GM23338 (cell line): ENCODE measurements at regions not wholly inside any gene's neighbourhood (a gene's known extent, or its start where the extent isn't known, plus 50 kb on each side); places are given as distances from the start of the nearest gene placed in this dataset.

ENCODE experiments used
- ATAC-seq: fragments of 200-7000 bp; cut with Tn5 transposase; 3 replicates; pipeline ENCODE4 v1.9.1; 2020
- DNase-seq: peaks from one replicate; pipeline ENCODE4 v3.0.0-alpha.2; 2015; ENCODE audit warnings: low spot score
- H2AFZ ChIP-seq: fragments of 200-600 bp; sonication (generic); 2 replicates; pipeline ENCODE4 v1.8.0; 2016; ENCODE audit warnings: antibody characterized with exemption, mild to moderate bottlenecking, moderate library complexity
- H3F3A ChIP-seq: fragments of 200-600 bp; sonication (generic); replicated peaks from 2 replicates; pipeline ENCODE4 v1.8.0; 2017; ENCODE audit warnings: antibody characterized with exemption, mixed run types, low read depth
- H3K27ac ChIP-seq: fragments of 200-600 bp; sonication (generic); 2 replicates; pipeline ENCODE4 v1.6.1; 2016; ENCODE audit warnings: low read depth
- H3K27me3 ChIP-seq: fragments of 200-600 bp; sonication (generic); 2 replicates; pipeline ENCODE4 v1.8.0; 2016; ENCODE audit warnings: mild to moderate bottlenecking, mixed run types, moderate library complexity; ENCODE audit not compliant: insufficient read depth
- H3K36me3 ChIP-seq: fragments of 200-600 bp; sonication (generic); 2 replicates; pipeline ENCODE4 v1.8.0; 2016; ENCODE audit warnings: mild to moderate bottlenecking; ENCODE audit not compliant: insufficient read depth
- H3K4me1 ChIP-seq: fragments of 200-600 bp; sonication (generic); 2 replicates; pipeline ENCODE4 v1.8.0; 2016; ENCODE audit warnings: mild to moderate bottlenecking, moderate library complexity; ENCODE audit not compliant: insufficient read depth
- H3K4me2 ChIP-seq: fragments of 200-600 bp; sonication (generic); 2 replicates; pipeline ENCODE4 v1.7.1; 2017; ENCODE audit warnings: mixed run types
- H3K4me3 ChIP-seq: fragments of 200-600 bp; sonication (generic); 2 replicates; pipeline ENCODE4 v1.6.1; 2016; ENCODE audit warnings: mixed run types
- H3K79me2 ChIP-seq: fragments of 200-600 bp; sonication (generic); replicated peaks from 2 replicates; pipeline ENCODE4 v1.8.0; 2017; ENCODE audit warnings: mild to moderate bottlenecking; ENCODE audit not compliant: insufficient read depth
- H3K9me2 ChIP-seq: fragments of 200-600 bp; sonication (generic); 2 replicates; pipeline ENCODE4 v1.8.0; 2017; ENCODE audit not compliant: insufficient read depth
- H4K20me1 ChIP-seq: fragments of 200-600 bp; sonication (generic); replicated peaks from 2 replicates; pipeline ENCODE4 v1.8.0; 2017; ENCODE audit warnings: mild to moderate bottlenecking; ENCODE audit not compliant: insufficient read depth
- H3K27ac Mint-ChIP-seq: 2 replicates; pipeline ENCODE4 v1.8.0; 2020; ENCODE audit warnings: inconsistent platforms, mild to moderate bottlenecking, moderate library complexity, mixed read lengths
- H3K27me3 Mint-ChIP-seq: 3 replicates; pipeline ENCODE4 v1.8.0; 2022; ENCODE audit warnings: low read depth, mild to moderate bottlenecking, moderate library complexity, mixed read lengths, inconsistent platforms; ENCODE audit not compliant: insufficient read depth, poor library complexity
- H3K36me3 Mint-ChIP-seq: 3 replicates; pipeline ENCODE4 v1.8.0; 2021; ENCODE audit warnings: low read depth, mild to moderate bottlenecking, inconsistent platforms, moderate library complexity, mixed read lengths
- H3K4me1 Mint-ChIP-seq: 3 replicates; pipeline ENCODE4 v1.8.0; 2020; ENCODE audit warnings: mild to moderate bottlenecking, inconsistent platforms, mixed read lengths
- H3K4me3 Mint-ChIP-seq: 3 replicates; pipeline ENCODE4 v1.8.0; 2021; ENCODE audit warnings: moderate library complexity, mild to moderate bottlenecking, inconsistent platforms, mixed read lengths
- H3K9me3 Mint-ChIP-seq: 3 replicates; pipeline ENCODE4 v1.8.0; 2020; ENCODE audit warnings: moderate library complexity, mild to moderate bottlenecking, inconsistent platforms, mixed read lengths
- EZH2 ChIP-seq: fragments of 200-600 bp; sonication (generic); IDR thresholded peaks from one replicate; pipeline ENCODE4 v1.8.0; 2017; ENCODE audit warnings: antibody characterized with exemption, mild to moderate bottlenecking, low read depth; ENCODE audit not compliant: unreplicated experiment
- NANOG ChIP-seq: IDR thresholded peaks from 2 replicates; pipeline ENCODE4 v1.6.1; 2016; ENCODE audit warnings: antibody characterized with exemption, borderline replicate concordance
- POLR2AphosphoS5 ChIP-seq: IDR thresholded peaks from 2 replicates; pipeline ENCODE4 v1.6.1; 2016; ENCODE audit warnings: antibody characterized with exemption, low read depth
- STAT1 ChIP-seq: IDR thresholded peaks from one replicate; pipeline ENCODE4 v1.6.1; 2016; ENCODE audit warnings: antibody characterized with exemption; ENCODE audit not compliant: unreplicated experiment
- ZNF114 ChIP-seq: fragments of 250-450 bp; sonication (Bioruptor Pico); IDR thresholded peaks from 2 replicates; pipeline ENCODE4 v1.5.0; 2020; ENCODE audit warnings: mild to moderate bottlenecking, moderate library complexity
- ZNF331 ChIP-seq: fragments of 250-450 bp; sonication (Bioruptor Pico); IDR thresholded peaks from 2 replicates; pipeline ENCODE4 v1.5.0; 2020; ENCODE audit warnings: low read depth, mild to moderate bottlenecking, moderate library complexity
- TF ChIP-seq, protein P1 (sequence below): fragments of 250-450 bp; sonication (Bioruptor Pico); IDR thresholded peaks from 2 replicates; pipeline ENCODE4 v1.5.0; 2020; ENCODE audit warnings: mild to moderate bottlenecking, moderate library complexity
- TF ChIP-seq, protein P2 (sequence below): IDR thresholded peaks from 2 replicates; pipeline ENCODE4 v1.6.1; 2016; ENCODE audit warnings: antibody characterized with exemption
- TF ChIP-seq, protein P3 (sequence below): IDR thresholded peaks from one replicate; pipeline ENCODE4 v1.6.1; 2018; ENCODE audit warnings: antibody characterized with exemption; ENCODE audit not compliant: unreplicated experiment

DNA sequence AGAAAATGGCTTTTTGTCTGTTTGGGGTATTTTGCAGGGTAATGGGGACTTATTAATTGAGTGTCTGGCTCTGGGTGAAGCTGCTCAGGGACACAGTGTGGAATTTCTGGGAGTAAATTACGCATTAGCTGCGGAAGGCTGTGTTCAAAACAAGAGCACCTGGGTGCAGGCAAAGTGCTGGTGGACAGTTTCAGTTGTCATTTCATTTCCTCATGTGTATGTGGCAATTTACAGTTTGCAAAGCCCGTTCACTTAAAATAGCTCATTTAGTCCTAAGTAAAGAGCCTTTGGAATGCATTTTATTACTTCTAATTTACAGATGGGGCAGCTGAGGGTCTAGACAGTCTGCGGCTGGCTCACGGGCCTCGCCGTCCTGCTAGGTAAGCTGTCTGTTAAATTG is 546.8 kb downstream of the BCL11B start:
- Mint-ChIP-seq H3K4me3 (no peak overlapping the region), H3K9me3 (no peaks in the 10 kb centered on the region; the same call in 2 of the 3 replicates), H3K27me3 (no peaks in the 10 kb centered on the region), H3K27ac (no peak overlapping the region), H3K4me1 (peaks cover 7% of the 10 kb centered on the region), H3K36me3 (no peaks in the 10 kb centered on the region)
- peaks cover 21% of the 10 kb centered on the region for H3K9me2 ChIP-seq
- H3K79me2 ChIP-seq: no peaks in the 10 kb centered on the region
- H3K4me1 ChIP-seq: peaks cover 12% of the 10 kb centered on the region
- no peak for DNase-seq
- H3K27ac ChIP-seq: no peak overlapping the region
- H3K4me2 ChIP-seq: no peak overlapping the region
- H4K20me1 ChIP-seq: no peaks in the 10 kb centered on the region
- H2AFZ ChIP-seq: peak overlapping the region; percentile 9
- no peaks in the 10 kb centered on the region for H3K36me3 ChIP-seq
- H3K4me3 ChIP-seq: no peak overlapping the region
- H3K27me3 ChIP-seq: no peaks in the 10 kb centered on the region
- no peaks in the 10 kb centered on the region for H3F3A ChIP-seq
- TF ChIP-seq ZNF331 (CRISPR knock-in tag): no peak
- TF ChIP-seq, protein P1, sequence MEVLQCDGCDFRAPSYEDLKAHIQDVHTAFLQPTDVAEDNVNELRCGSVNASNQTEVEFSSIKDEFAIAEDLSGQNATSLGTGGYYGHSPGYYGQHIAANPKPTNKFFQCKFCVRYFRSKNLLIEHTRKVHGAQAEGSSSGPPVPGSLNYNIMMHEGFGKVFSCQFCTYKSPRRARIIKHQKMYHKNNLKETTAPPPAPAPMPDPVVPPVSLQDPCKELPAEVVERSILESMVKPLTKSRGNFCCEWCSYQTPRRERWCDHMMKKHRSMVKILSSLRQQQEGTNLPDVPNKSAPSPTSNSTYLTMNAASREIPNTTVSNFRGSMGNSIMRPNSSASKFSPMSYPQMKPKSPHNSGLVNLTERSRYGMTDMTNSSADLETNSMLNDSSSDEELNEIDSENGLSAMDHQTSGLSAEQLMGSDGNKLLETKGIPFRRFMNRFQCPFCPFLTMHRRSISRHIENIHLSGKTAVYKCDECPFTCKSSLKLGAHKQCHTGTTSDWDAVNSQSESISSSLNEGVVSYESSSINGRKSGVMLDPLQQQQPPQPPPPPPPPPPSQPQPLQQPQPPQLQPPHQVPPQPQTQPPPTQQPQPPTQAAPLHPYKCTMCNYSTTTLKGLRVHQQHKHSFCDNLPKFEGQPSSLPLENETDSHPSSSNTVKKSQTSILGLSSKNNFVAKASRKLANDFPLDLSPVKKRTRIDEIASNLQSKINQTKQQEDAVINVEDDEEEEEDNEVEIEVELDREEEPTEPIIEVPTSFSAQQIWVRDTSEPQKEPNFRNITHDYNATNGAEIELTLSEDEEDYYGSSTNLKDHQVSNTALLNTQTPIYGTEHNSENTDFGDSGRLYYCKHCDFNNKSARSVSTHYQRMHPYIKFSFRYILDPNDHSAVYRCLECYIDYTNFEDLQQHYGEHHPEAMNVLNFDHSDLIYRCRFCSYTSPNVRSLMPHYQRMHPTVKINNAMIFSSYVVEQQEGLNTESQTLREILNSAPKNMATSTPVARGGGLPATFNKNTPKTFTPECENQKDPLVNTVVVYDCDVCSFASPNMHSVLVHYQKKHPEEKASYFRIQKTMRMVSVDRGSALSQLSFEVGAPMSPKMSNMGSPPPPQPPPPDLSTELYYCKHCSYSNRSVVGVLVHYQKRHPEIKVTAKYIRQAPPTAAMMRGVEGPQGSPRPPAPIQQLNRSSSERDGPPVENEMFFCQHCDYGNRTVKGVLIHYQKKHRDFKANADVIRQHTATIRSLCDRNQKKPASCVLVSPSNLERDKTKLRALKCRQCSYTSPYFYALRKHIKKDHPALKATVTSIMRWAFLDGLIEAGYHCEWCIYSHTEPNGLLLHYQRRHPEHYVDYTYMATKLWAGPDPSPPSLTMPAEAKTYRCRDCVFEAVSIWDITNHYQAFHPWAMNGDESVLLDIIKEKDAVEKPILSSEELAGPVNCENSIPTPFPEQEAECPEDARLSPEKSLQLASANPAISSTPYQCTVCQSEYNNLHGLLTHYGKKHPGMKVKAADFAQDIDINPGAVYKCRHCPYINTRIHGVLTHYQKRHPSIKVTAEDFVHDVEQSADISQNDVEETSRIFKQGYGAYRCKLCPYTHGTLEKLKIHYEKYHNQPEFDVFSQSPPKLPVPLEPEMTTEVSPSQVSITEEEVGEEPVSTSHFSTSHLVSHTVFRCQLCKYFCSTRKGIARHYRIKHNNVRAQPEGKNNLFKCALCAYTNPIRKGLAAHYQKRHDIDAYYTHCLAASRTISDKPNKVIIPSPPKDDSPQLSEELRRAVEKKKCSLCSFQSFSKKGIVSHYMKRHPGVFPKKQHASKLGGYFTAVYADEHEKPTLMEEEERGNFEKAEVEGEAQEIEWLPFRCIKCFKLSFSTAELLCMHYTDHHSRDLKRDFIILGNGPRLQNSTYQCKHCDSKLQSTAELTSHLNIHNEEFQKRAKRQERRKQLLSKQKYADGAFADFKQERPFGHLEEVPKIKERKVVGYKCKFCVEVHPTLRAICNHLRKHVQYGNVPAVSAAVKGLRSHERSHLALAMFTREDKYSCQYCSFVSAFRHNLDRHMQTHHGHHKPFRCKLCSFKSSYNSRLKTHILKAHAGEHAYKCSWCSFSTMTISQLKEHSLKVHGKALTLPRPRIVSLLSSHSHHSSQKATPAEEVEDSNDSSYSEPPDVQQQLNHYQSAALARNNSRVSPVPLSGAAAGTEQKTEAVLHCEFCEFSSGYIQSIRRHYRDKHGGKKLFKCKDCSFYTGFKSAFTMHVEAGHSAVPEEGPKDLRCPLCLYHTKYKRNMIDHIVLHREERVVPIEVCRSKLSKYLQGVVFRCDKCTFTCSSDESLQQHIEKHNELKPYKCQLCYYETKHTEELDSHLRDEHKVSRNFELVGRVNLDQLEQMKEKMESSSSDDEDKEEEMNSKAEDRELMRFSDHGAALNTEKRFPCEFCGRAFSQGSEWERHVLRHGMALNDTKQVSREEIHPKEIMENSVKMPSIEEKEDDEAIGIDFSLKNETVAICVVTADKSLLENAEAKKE (CRISPR knock-in tag): no peak
- TF ChIP-seq, protein P2, sequence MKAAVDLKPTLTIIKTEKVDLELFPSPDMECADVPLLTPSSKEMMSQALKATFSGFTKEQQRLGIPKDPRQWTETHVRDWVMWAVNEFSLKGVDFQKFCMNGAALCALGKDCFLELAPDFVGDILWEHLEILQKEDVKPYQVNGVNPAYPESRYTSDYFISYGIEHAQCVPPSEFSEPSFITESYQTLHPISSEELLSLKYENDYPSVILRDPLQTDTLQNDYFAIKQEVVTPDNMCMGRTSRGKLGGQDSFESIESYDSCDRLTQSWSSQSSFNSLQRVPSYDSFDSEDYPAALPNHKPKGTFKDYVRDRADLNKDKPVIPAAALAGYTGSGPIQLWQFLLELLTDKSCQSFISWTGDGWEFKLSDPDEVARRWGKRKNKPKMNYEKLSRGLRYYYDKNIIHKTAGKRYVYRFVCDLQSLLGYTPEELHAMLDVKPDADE: no peak
- no peak for TF ChIP-seq EZH2
- TF ChIP-seq, protein P3, sequence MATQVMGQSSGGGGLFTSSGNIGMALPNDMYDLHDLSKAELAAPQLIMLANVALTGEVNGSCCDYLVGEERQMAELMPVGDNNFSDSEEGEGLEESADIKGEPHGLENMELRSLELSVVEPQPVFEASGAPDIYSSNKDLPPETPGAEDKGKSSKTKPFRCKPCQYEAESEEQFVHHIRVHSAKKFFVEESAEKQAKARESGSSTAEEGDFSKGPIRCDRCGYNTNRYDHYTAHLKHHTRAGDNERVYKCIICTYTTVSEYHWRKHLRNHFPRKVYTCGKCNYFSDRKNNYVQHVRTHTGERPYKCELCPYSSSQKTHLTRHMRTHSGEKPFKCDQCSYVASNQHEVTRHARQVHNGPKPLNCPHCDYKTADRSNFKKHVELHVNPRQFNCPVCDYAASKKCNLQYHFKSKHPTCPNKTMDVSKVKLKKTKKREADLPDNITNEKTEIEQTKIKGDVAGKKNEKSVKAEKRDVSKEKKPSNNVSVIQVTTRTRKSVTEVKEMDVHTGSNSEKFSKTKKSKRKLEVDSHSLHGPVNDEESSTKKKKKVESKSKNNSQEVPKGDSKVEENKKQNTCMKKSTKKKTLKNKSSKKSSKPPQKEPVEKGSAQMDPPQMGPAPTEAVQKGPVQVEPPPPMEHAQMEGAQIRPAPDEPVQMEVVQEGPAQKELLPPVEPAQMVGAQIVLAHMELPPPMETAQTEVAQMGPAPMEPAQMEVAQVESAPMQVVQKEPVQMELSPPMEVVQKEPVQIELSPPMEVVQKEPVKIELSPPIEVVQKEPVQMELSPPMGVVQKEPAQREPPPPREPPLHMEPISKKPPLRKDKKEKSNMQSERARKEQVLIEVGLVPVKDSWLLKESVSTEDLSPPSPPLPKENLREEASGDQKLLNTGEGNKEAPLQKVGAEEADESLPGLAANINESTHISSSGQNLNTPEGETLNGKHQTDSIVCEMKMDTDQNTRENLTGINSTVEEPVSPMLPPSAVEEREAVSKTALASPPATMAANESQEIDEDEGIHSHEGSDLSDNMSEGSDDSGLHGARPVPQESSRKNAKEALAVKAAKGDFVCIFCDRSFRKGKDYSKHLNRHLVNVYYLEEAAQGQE: no peak
- no peak for TF ChIP-seq STAT1
- TF ChIP-seq NANOG: no peak
- no peak for TF ChIP-seq ZNF114 (CRISPR knock-in tag)
- no peak for TF ChIP-seq POLR2AphosphoS5
- ATAC-seq: no peak
